Activated naive CD4-positive, alpha-beta T cell treated with anti-CD3 and anti-CD28 coated beads, Interleukin-2, amount 50 U/mL, for 16 hours (primary cell): ENCODE measurements at regions not wholly inside any gene's neighbourhood (a gene's known extent, or its start where the extent isn't known, plus 50 kb on each side); places are given as distances from the start of the nearest gene placed in this dataset.
"Not testable (repeated sequence)": the region's sequence is repeated elsewhere in the genome, so short reads cannot be mapped to it uniquely, and the experiment has no call there.

Experiments used
- DNase-seq: peaks from one replicate; pipeline ENCODE4 v3.0.0-alpha.2; 2020

GRCh38 chr10:29714096-29714874 is 79.5 kb upstream of the SVIL start:
- no peak for DNase-seq

- no peak for DNase-seq
Observed at GRCh38 chr10:29713450-29713849, 78.7 kb upstream of the SVIL start.

- no peak for DNase-seq
Observed at GRCh38 chr10:29712108-29712507, 77.3 kb upstream of the SVIL start.

GRCh38 chr10:29710128-29710527 is 75.4 kb upstream of the SVIL start:
- DNase-seq: no peak

GRCh38 chr10:29709484-29710002 is 74.8 kb upstream of the SVIL start:
- no peak for DNase-seq

GRCh38 chr10:29703271-29703670 is 68.5 kb upstream of the SVIL start:
- DNase-seq: no peak

GRCh38 chr10:29702273-29703164 is 67.7 kb upstream of the SVIL start:
- no peak for DNase-seq

GRCh38 chr10:29701306-29701705 is 66.5 kb upstream of the SVIL start:
- no peak for DNase-seq

- no peak for DNase-seq
Observed at GRCh38 chr10:29699621-29700020, 64.8 kb upstream of the SVIL start.

GRCh38 chr10:29698773-29699490 is 64.2 kb upstream of the SVIL start:
- no peak for DNase-seq

GRCh38 chr10:29696581-29696980 is 61.8 kb upstream of the SVIL start:
- DNase-seq: not testable (repeated sequence)

- no peak for DNase-seq
Observed at GRCh38 chr10:29694121-29694520, 59.4 kb upstream of the SVIL start.

GRCh38 chr10:29692121-29692539 is 57.4 kb upstream of the SVIL start:
- no peak for DNase-seq

GRCh38 chr10:29691564-29692072 is 56.8 kb upstream of the SVIL start:
- no peak for DNase-seq

GRCh38 chr10:29689001-29689400 is 54.2 kb upstream of the SVIL start:
- DNase-seq: peak; percentile 20

GRCh38 chr10:29688230-29688661 is 53.5 kb upstream of the SVIL start:
- no peak for DNase-seq

GRCh38 chr10:29687421-29688164 is 52.8 kb upstream of the SVIL start:
- DNase-seq: no peak

GRCh38 chr10:29685506-29685905 is 50.7 kb upstream of the SVIL start:
- DNase-seq: no peak
